Stimulated activated CD4-positive, alpha-beta T cell treated with anti-CD3 and anti-CD28 coated beads, Interleukin-2, amount 100 ng/mL, for 24 hours (primary cell): ENCODE measurements at regions not wholly inside any gene's neighbourhood (a gene's known extent, or its start where the extent isn't known, plus 50 kb on each side); places are given as distances from the start of the nearest gene placed in this dataset.

Experiments used
- DNase-seq, 2 donors: peaks; one replicate each; pipeline ENCODE4 v3.0.0-alpha.2; 2020

GRCh38 chr13:30105381-30105780 is 202.0 kb downstream of the KATNAL1 start:
- no peak for DNase-seq

DNA sequence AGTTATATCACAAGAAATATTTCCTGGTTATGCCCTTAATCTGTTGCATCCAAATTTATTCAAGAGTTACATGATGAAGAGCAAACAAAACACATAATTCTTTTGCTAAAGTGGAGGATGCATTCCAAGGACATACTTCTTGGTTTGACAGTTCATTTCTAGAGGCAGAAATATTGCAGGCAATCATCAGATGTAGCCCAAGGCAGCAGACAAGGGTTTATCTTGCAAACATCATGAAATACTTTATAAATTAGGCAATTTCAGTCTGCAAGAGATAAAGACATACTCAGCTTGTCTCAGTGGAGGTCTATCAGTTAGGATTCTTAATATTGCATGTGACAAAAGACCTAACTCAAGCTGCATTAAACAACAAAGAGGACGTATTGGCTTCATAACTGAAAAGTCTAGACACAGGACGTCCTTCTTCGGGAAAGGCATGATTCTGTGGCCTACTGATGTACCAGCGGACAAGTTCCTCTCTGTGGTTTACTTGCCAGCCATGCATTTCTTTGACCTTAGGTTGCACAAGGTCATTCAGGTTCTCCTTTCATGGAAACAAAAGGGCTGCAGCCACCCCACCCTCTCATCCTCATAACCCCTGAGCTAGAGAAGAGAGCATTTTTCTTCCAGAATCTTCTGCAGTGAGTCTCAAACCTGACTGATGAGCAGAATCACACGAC is 204.1 kb downstream of the KATNAL1 start:
- DNase-seq, result no peak

DNA sequence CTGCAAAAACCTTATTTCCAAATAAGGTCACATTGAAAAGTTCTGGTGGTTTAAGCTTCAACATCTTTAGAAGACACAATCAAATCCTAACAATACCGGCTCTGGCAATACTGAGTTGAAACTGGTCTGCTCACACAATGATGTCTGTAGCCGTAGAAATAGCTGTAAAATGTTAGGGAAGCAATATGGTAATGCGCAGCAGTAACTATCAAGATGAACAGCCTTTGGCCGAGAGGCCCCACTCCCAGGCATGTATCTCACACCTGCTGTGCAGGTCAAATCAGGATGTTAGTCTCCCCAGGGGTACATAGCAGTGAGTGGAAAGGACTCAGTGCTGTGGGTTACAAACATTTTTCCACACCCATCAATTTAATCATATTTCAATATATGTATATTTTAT is 207.1 kb downstream of the KATNAL1 start:
- DNase-seq, result no peak

- no peak for DNase-seq
Observed at GRCh38 chr13:30097701-30098100, 209.7 kb downstream of the KATNAL1 start.

- no peak for DNase-seq
Observed at GRCh38 chr13:30097089-30097488, 210.3 kb downstream of the KATNAL1 start.

DNA sequence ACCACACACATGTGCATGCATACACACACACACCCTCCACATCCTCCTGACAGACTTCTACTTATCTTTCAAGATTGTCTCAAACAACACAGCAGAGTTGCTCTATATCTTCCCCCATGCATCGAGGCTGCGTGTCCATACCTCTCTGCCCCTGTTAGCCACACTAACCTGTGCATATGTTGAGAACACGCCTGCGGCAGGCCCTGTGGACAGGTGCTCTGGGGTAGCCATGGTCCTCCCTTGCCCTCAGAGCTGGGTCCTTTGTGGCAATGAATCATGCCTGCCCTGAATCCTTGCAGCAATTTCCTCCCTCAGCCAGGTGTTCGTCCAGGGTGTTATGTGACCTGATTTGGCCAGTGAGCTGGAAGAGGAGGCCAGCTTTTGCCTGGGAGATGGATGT is 213.3 kb downstream of the KATNAL1 start:
- no peak for DNase-seq

DNA sequence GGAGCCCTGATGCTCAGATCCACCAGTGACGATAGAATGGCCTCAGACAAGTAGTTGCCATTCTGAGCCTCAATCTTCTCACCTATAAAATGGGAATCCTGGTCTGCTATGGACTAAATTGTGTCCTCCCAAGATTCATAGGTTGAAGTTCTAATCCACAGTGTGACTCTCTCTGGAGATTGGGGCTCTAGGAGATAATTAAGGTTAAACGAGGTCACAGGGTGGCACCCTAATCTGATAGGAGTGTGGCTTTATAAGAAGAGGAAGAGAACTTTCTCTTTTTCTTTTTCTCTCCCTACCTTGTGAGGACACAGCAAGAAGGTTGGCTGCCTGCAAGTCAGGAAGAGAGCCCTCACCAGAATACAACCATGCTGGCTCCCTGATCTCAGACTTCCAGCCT is 214.1 kb downstream of the KATNAL1 start:
- DNase-seq, result no peak

GRCh38 chr13:30091691-30092090 is 215.7 kb downstream of the KATNAL1 start:
- no peak for DNase-seq

- no peak for DNase-seq
Observed at GRCh38 chr13:30091035-30091434, 216.3 kb downstream of the KATNAL1 start.

- DNase-seq, result no peak
Observed at GRCh38 chr13:30088312-30088855, 219.0 kb downstream of the KATNAL1 start.

- DNase-seq, result no peak
Observed at GRCh38 chr13:30085087-30085486, 222.3 kb downstream of the KATNAL1 start.

DNA sequence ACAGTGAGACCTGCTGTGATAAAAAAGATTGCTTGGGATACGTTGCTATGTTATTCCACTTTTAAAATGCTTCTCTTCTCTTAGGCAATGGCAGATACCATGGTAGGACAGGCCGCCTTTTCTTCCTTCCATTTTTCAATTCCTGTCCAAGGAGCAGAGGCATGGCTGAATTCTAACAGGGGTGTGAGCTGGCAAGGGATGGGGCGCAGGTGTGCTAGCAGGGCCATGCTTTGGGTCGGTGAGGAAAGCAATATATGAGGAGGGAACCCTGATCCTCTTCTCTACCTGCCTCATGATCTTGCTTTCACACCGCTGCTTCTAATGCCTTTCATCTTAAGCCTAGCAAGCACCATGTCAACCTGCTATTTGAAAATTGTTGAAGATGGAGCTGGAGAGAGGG is 225.0 kb downstream of the KATNAL1 start:
- no peak for DNase-seq

DNA sequence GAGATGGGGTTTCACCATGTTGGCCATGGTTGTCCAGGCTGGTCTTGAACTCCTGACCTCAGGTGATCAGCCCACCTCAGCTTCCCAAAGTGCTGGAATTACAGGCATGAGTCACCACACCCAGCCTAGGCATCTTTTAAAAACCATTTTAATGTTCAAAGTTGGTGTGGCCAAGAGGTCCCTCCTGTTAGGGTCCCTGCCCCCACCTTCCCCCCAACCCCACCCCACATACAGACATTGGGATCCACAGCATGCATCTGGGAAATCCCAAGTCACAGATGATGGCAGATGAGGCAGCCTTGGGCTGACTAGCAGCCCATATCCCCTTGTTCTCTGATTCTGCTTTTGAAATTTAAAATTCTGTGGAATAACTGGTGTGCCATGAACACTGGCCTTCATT is 226.0 kb downstream of the KATNAL1 start:
- no peak for DNase-seq

DNA sequence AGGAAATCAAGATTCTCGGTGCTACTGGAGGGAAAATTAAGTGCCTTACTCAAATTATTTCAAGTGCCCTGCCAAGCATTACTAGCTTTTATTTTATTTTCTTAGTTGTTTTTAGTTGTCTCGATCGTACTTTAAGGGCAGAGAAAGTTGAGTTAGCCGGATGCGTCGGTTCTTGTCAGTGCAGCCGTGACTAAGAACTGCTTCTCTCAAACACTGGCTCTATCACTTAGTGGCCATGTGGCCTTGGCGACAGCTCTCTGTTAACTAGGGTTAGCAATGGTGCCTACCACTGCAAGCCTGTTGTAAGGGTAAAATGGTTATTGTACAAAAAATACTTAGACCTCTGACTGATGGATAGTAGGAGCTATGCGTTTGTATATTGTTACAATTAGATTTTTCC is 227.8 kb downstream of the KATNAL1 start:
- DNase-seq, result no peak

GRCh38 chr13:30078059-30078458 is 227.6 kb upstream of the UBL3 start:
- no peak for DNase-seq

DNA sequence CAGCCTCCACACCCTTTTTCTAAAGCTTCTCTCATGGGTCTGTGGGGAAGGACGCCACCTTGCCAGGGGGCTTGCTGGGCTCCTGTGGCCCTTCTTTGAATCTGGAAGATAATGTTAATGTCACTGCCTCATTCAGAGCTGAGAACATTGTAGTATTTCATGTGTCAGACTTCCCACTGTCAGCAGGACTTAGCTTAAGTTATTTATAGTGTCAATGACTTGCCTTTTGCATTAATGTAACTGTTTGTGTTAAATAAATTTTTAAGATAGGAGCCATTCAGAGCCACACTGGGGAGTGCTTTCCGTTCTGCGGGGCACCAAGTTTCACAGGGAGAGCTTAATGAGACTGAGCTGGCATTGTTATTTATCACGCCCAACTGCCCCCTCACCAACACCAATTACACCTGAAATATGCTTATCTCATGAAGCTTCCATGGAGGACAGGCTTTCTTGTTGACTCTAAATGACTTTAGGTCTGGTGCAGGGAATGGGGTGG is 226.9 kb upstream of the UBL3 start:
- DNase-seq, result no peak

GRCh38 chr13:30074955-30075614 is 224.7 kb upstream of the UBL3 start:
- no peak for DNase-seq

DNA sequence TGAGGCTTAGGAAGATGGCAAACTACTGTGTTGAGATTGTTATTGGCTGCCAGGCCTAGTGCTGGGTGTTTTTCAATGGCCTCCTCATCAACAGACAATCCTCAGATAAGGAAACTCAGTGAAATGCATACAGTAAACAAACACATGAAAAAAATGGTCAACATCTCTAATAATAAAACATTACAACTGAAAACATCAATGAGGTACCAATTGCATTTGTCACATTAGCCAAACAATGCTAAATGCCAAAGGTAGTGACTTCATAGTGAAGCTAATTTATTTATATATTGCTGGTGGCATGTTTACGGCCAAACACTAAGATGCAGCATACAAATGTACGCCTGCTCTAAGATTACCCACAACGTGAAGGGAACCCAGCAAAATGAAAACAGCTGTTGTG is 224.0 kb upstream of the UBL3 start:
- no peak for DNase-seq

GRCh38 chr13:30072818-30073186 is 222.4 kb upstream of the UBL3 start:
- no peak for DNase-seq

DNA sequence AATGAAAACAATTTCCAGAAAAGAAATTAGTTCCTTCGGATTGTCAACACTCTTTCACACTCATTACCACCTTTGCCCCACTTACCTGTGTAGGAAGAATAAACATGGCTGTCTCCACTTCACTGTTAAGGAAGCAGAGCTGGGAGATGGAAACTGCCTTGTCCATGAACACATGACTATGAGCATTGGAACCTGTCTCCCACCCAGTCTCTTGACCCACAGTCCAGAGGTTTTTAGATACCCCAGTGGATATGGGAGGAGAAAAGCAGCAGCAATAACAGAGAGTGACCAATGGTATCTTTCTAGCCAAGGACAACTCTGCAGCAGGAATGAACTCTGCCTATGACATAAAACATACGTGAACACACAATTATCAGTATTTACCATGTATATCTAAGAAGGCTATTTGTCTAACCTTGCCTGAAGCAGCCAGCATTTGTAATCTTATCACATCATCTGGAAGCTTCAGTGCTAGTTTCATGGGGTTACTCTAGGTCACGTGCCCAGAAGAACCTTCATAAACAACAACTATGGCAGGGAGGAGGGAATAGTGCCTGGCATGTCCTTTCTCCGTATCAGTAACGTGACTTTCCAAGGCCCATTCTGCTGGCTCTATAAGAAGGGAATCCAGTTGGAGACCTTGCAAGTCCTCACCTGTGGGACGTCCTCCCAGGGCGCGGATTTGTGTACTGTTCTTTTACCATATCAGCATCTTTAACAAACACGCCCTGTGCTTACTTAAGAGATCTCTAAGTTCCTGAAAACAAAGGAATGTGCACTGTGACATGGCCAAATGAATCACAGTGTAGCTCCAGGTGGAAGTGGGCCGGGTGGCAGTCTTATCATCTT is 221.8 kb upstream of the UBL3 start:
- no peak for DNase-seq

DNA sequence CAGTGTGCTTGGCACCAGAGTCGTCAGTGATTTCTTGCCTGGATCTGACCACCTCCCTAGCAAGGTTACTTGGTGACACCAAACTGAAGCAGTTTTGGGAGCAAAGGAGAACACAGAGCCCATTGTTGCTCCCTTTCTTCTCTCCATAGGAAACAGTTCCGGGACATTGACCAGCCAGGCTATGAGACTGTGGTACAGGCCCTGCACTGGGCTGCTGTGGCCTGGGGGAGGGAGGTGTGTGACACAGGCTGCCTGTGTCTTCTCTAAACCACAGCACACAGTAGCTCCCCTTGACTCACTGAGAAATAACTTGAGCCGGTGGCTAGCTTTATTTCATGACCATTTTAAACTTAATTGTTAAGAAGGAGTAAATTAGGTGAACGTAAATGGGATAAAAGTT is 214.8 kb upstream of the UBL3 start:
- no peak for DNase-seq

GRCh38 chr13:30063892-30064291 is 213.5 kb upstream of the UBL3 start:
- DNase-seq, result no peak

DNA sequence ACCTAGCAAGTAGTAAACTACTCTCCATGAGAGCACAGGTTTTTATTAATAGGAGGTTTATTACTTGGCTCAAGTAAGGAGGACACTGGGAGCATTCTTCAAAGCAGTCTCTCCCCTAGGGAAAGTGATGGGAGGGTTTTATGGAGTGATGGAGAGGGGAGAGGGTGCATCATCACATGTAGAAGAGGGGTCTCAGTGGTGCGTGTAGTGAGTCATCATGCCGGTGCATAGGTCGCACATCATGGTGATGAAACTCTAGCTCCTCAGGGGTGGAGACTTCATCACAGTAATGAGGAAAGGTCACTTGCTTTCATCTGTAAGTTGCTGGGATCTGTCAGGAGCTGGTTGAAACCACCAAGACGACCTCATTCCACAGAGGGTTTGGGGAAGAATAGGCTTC is 210.8 kb upstream of the UBL3 start:
- DNase-seq, result no peak

- no peak for DNase-seq
Observed at GRCh38 chr13:30058429-30058828, 208.0 kb upstream of the UBL3 start.
